ENCODE measurements at regions not wholly inside any gene's neighbourhood (a gene's known extent, or its start where the extent isn't known, plus 50 kb on each side); places are given as distances from the start of the nearest gene placed in this dataset.
"Not testable (repeated sequence)": the region's sequence is repeated elsewhere in the genome, so short reads cannot be mapped to it uniquely, and the experiment has no call there.

DNA sequence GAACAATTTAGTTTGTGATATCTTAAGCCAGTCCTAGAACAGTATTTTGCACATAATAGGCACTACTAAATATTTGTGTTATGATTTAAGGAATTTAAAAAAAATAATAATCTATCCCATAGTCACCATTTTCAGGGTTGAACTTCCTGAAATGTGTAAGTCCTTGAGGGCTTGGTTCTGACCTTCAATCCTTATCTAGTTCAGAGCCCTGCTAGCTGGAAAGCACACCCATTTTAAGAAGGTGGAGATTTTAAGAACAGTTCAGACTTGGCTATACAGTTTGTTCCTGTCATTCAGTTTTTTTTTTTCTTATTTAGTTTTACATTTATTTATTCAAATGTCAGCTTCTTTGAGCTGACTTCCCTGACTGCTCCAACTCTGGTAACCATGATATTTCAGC is 183.4 kb upstream of the MAGI2 start:
- H3K9ac ChIP-seq (ENCODE audit: low read length in 3 of 3) = no peak overlapping the region
- no peak overlapping the region for H3K27ac ChIP-seq (ENCODE audit: low read depth in 2 of 2, low read length in 2 of 2)
- FAIRE-seq (no peak), DNase-seq (no peak)
- intact Hi-C loops (cut with DNase I) = no loop called here
- H3K4me3 ChIP-seq (ENCODE audit: low read length in 3 of 3) = no peak overlapping the region
- H3K27me3 ChIP-seq (ENCODE audit: control insufficient read depth, insufficient read depth, low read length) = no peaks in the 10 kb centered on the region
- no peaks in the 10 kb centered on the region for H3K9me3 ChIP-seq (ENCODE audit: control insufficient read depth in 2 of 3, insufficient read depth in 1 of 3, low read length in 3 of 3)
- TF ChIP-seq, protein P1, sequence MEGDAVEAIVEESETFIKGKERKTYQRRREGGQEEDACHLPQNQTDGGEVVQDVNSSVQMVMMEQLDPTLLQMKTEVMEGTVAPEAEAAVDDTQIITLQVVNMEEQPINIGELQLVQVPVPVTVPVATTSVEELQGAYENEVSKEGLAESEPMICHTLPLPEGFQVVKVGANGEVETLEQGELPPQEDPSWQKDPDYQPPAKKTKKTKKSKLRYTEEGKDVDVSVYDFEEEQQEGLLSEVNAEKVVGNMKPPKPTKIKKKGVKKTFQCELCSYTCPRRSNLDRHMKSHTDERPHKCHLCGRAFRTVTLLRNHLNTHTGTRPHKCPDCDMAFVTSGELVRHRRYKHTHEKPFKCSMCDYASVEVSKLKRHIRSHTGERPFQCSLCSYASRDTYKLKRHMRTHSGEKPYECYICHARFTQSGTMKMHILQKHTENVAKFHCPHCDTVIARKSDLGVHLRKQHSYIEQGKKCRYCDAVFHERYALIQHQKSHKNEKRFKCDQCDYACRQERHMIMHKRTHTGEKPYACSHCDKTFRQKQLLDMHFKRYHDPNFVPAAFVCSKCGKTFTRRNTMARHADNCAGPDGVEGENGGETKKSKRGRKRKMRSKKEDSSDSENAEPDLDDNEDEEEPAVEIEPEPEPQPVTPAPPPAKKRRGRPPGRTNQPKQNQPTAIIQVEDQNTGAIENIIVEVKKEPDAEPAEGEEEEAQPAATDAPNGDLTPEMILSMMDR (IDR thresholded peaks at IDR 0.05; ENCODE audit: borderline replicate concordance, extremely low read depth, insufficient read depth) = no peak
- H3K4me1 ChIP-seq (ENCODE audit: control insufficient read depth in 2 of 3, insufficient read depth in 2 of 3, low read depth in 1 of 3, low read length in 3 of 3) = no peaks in the 10 kb centered on the region
- no peaks in the 10 kb centered on the region for H3K36me3 ChIP-seq (ENCODE audit: control insufficient read depth in 2 of 3, insufficient read depth in 3 of 3, low read length in 3 of 3)

DNA sequence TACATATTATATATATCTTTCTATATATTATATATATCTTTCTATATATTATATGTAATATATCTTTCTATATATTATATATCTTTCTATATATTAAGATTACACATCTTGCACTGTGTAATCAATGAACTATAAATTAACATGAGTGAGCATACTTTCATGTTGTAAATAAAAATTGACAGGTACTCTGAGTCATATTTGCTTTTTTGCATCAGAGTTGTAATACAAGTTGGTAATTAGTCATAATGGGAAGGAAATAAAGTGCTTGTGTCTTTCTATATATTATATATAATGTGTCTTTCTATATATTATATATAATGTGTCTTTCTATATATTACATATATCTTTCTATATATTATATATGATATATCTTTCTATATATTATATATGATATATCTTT is 172.5 kb upstream of the MAGI2 start:
- intact Hi-C loops (cut with DNase I); H3K27me3 ChIP-seq (ENCODE audit: control insufficient read depth, insufficient read depth, low read length); H3K36me3 ChIP-seq (ENCODE audit: control insufficient read depth in 2 of 3, insufficient read depth in 3 of 3, low read length in 3 of 3); H3K4me3 ChIP-seq (ENCODE audit: low read length in 3 of 3); H3K27ac ChIP-seq (ENCODE audit: low read depth in 2 of 2, low read length in 2 of 2); H3K4me1 ChIP-seq (ENCODE audit: control insufficient read depth in 2 of 3, insufficient read depth in 2 of 3, low read depth in 1 of 3, low read length in 3 of 3); FAIRE-seq; H3K9me3 ChIP-seq (ENCODE audit: control insufficient read depth in 2 of 3, insufficient read depth in 1 of 3, low read length in 3 of 3); DNase-seq; H3K9ac ChIP-seq (ENCODE audit: low read length in 3 of 3): not testable (repeated sequence)

DNA sequence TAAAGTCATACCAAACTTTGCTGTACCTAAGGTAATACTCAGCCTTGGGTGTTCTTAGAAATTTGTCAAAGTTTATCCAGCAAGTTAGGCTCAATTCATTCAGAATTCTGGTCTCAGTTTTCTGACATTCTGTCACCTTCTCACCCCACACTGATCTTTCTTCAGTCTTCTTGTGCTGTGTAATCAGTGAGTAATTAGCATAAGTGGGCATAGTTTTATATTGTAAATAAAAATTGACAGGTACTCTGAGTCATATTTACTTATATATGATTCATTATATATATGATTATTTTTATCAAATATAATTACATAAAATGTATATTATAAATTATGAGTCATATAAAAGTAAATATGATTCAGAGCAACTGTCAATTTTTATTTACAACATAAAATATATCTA is 170.9 kb upstream of the MAGI2 start:
- intact Hi-C loops (cut with DNase I) = no loop called here
- no peaks in the 10 kb centered on the region for H3K9me3 ChIP-seq (ENCODE audit: control insufficient read depth in 2 of 3, insufficient read depth in 1 of 3, low read length in 3 of 3)
- FAIRE-seq = no peak
- no peak overlapping the region for H3K4me3 ChIP-seq (ENCODE audit: low read length in 3 of 3)
- no peak for DNase-seq
- H3K4me1 ChIP-seq (ENCODE audit: control insufficient read depth in 2 of 3, insufficient read depth in 2 of 3, low read depth in 1 of 3, low read length in 3 of 3) = no peaks in the 10 kb centered on the region
- H3K9ac ChIP-seq (ENCODE audit: low read length in 3 of 3) = no peak overlapping the region
- no peaks in the 10 kb centered on the region for H3K36me3 ChIP-seq (ENCODE audit: control insufficient read depth in 2 of 3, insufficient read depth in 3 of 3, low read length in 3 of 3)
- TF ChIP-seq, protein P1 (IDR thresholded peaks at IDR 0.05; ENCODE audit: borderline replicate concordance, extremely low read depth, insufficient read depth) = no peak
- H3K27me3 ChIP-seq (ENCODE audit: control insufficient read depth, insufficient read depth, low read length) = no peaks in the 10 kb centered on the region
- H3K27ac ChIP-seq (ENCODE audit: low read depth in 2 of 2, low read length in 2 of 2) = no peak overlapping the region

DNA sequence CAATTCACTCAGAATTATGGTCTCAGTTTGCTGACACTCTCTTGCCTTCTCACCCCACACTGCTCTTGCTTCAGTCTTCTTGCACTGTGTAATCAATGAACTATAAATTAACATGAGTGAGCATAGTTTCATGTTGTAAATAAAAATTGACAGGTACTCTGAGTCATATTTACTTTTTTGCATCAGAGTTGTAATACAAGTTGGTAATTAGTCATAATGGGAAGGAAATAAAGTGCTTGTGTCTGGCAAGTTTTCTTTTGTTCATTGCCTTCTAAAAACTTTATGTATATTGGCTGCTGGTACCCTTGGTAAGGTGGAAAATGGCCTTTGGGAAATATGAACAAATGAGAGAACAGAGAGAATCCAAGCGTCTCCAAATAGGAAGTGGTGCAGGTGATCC is 169.3 kb upstream of the MAGI2 start:
- Histone ChIP-seq H3K9ac (ENCODE audit: low read length in 3 of 3) (no peak overlapping the region), H3K4me3 (ENCODE audit: low read length in 3 of 3) (no peak overlapping the region), H3K27ac (ENCODE audit: low read depth in 2 of 2, low read length in 2 of 2) (no peak overlapping the region), H3K9me3 (ENCODE audit: control insufficient read depth in 2 of 3, insufficient read depth in 1 of 3, low read length in 3 of 3) (no peaks in the 10 kb centered on the region), H3K36me3 (ENCODE audit: control insufficient read depth in 2 of 3, insufficient read depth in 3 of 3, low read length in 3 of 3) (no peaks in the 10 kb centered on the region), H3K4me1 (ENCODE audit: control insufficient read depth in 2 of 3, insufficient read depth in 2 of 3, low read depth in 1 of 3, low read length in 3 of 3) (no peaks in the 10 kb centered on the region), H3K27me3 (ENCODE audit: control insufficient read depth, insufficient read depth, low read length) (no peaks in the 10 kb centered on the region)
- intact Hi-C loops (cut with DNase I) = no loop called here
- FAIRE-seq (no peak), DNase-seq (no peak)
- TF ChIP-seq, protein P1 (IDR thresholded peaks at IDR 0.05; ENCODE audit: borderline replicate concordance, extremely low read depth, insufficient read depth) = no peak
